Bronchial epithelial cell (primary cell): ENCODE measurements at regions not wholly inside any gene's neighbourhood (a gene's known extent, or its start where the extent isn't known, plus 50 kb on each side); places are given as distances from the start of the nearest gene placed in this dataset.

Source experiments
- DNase-seq: peaks from one replicate; pipeline ENCODE4 v3.0.0-alpha.2; 2010; ENCODE audit warnings: low read depth
- FAIRE-seq: peaks from 2 replicates; lab custom pipeline; 2011; peaks lifted over from hg19 to GRCh38; lab: Jason Lieb, UNC
- H3K27me3 ChIP-seq: 2 replicates; pipeline ENCODE4 v1.5.1; 2011; ENCODE audit warnings: low read length; ENCODE audit not compliant: control insufficient read depth, insufficient read depth
- H3K36me3 ChIP-seq: 2 replicates; pipeline ENCODE4 v1.5.1; 2011; ENCODE audit warnings: low read length; ENCODE audit not compliant: control insufficient read depth, insufficient read depth
- H3K4me3 ChIP-seq: 2 replicates; pipeline ENCODE4 v1.5.1; 2011; ENCODE audit warnings: mild to moderate bottlenecking, low read depth, low read length, control low read depth
- TF ChIP-seq, protein P1 (sequence below): IDR thresholded peaks from 2 replicates; pipeline ENCODE4 v1.5.1; 2011; ENCODE audit warnings: mild to moderate bottlenecking, moderate library complexity, low read length, control low read depth, inconsistent platforms; ENCODE audit not compliant: insufficient read depth, severe bottlenecking

DNA sequence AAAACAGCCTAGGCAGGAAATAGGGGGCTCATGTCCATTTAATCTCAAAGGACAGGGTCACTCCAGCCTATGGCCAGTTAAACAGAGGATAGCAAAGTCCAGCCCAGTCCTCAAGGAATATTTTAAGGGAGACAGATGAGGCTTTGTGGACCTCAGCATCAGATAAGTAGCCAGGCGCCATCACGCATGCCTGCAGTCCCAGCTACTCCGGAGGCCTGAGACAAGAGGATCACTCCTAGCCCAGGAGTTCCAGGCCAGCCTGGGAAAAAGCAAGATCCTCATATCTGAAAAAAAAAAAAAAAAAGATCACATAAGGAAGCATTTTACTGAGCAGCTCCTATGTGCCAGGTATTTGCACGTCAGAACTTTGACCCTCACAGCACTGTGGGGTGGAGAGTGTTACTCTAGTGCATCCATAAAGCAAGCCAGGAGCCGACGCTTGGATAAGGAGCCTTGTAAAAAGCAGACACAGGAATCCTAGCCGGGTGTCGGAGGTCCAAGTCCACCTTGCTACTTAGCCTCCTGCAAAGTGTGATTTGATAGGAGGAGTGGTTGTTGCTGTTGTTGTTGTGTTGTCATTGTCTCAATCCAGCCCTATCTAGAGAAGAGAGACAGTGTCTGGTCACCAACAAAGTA, 61.8 kb upstream of the DOCK1 start:
- FAIRE-seq (no peak), DNase-seq (no peak)
- H3K4me3 ChIP-seq: no peak overlapping the region
- TF ChIP-seq, protein P1, sequence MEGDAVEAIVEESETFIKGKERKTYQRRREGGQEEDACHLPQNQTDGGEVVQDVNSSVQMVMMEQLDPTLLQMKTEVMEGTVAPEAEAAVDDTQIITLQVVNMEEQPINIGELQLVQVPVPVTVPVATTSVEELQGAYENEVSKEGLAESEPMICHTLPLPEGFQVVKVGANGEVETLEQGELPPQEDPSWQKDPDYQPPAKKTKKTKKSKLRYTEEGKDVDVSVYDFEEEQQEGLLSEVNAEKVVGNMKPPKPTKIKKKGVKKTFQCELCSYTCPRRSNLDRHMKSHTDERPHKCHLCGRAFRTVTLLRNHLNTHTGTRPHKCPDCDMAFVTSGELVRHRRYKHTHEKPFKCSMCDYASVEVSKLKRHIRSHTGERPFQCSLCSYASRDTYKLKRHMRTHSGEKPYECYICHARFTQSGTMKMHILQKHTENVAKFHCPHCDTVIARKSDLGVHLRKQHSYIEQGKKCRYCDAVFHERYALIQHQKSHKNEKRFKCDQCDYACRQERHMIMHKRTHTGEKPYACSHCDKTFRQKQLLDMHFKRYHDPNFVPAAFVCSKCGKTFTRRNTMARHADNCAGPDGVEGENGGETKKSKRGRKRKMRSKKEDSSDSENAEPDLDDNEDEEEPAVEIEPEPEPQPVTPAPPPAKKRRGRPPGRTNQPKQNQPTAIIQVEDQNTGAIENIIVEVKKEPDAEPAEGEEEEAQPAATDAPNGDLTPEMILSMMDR: no peak
- peaks cover 6% of the 10 kb centered on the region for H3K27me3 ChIP-seq
- H3K36me3 ChIP-seq: no peaks in the 10 kb centered on the region

GRCh38 chr10:126844406-126844805, 60.8 kb upstream of the DOCK1 start:
- peaks cover 5% of the 10 kb centered on the region for H3K27me3 ChIP-seq
- no peak for DNase-seq
- no peak for FAIRE-seq
- H3K36me3 ChIP-seq: no peaks in the 10 kb centered on the region
- TF ChIP-seq, protein P1: no peak
- no peak overlapping the region for H3K4me3 ChIP-seq

GRCh38 chr10:126846469-126846868, 58.8 kb upstream of the DOCK1 start:
- TF ChIP-seq, protein P1: no peak
- H3K27me3 ChIP-seq: no peaks in the 10 kb centered on the region
- no peaks in the 10 kb centered on the region for H3K36me3 ChIP-seq
- DNase-seq: no peak
- no peak for FAIRE-seq
- no peak overlapping the region for H3K4me3 ChIP-seq

DNA sequence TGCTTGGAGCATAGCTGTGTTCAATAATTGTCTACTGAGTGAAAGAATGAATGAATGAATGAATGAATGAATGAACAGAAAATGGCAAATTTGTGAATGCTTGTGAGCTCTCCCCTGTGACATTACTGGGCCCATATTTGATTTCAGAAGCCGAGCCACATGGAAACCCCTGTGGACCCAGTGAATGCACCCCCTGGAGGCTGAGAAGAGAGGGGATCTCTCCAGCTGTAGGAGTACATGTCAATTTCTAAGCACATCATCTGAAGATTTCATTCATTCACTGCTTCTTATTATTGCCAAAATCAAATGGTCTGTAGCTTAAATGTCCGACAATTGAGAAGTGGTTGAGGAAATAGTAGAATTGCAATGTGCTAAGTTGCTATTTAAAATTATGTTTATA, 58.3 kb upstream of the DOCK1 start:
- no peak for DNase-seq
- no peak overlapping the region for H3K4me3 ChIP-seq
- TF ChIP-seq, protein P1: no peak
- no peaks in the 10 kb centered on the region for H3K36me3 ChIP-seq
- H3K27me3 ChIP-seq: no peaks in the 10 kb centered on the region
- no peak for FAIRE-seq

DNA sequence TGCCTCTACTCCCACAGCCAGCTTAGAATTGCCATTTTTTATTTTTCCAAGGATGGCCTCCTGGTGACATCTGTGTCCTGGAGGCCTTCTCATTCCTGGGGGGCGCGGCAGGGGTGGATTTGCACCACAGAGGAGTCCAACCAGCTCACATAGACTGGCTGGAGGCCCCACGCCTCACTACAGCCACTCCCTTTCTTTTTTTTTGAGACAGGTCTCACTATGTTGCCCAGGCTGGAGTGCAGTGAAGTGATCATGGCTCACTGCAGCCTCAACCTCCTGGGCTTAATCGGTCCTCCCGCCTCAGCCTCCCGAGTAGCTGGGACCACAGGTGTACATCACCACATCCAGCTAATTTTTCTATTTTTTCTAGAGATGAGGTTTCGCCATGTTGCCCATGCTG, 57.6 kb upstream of the DOCK1 start:
- TF ChIP-seq, protein P1: no peak
- H3K27me3 ChIP-seq: no peaks in the 10 kb centered on the region
- DNase-seq (no peak), FAIRE-seq (no peak)
- no peaks in the 10 kb centered on the region for H3K36me3 ChIP-seq
- no peak overlapping the region for H3K4me3 ChIP-seq

DNA sequence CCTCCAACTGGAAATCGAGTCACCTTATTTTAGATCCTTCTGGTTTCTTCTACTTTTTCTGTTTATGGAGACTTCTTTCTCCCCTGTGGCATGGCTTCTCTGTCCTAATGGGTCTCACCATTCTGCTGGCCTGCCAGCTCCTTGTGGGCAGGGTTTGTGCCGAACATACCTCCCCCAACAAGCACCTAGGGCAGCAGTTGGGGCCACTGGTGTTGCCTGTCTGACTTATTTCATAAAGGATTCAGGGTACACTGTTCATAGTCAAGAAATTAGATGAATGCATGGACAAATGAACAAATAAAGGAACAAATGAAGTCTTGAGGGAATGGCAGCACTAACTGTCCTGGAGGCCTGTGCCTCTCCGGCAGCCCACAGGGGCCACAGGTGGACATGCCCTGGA, 55.6 kb upstream of the DOCK1 start:
- FAIRE-seq: no peak
- Histone ChIP-seq H3K36me3 (no peaks in the 10 kb centered on the region), H3K4me3 (no peak overlapping the region), H3K27me3 (no peaks in the 10 kb centered on the region)
- TF ChIP-seq, protein P1: no peak
- no peak for DNase-seq
